Stimulated activated CD8-positive, alpha-beta memory T cell treated with anti-CD3 and anti-CD28 coated beads, Interleukin-4, amount 100 ng/mL, for 1 hour (primary cell): ENCODE measurements at regions not wholly inside any gene's neighbourhood (a gene's known extent, or its start where the extent isn't known, plus 50 kb on each side); places are given as distances from the start of the nearest gene placed in this dataset.

Experiments used
- DNase-seq, 2 donors: peaks; one replicate each; pipeline ENCODE4 v3.0.0-alpha.2; 2020; ENCODE audit warnings: low read depth in 2 of 2, low spot score in 1 of 2

DNA sequence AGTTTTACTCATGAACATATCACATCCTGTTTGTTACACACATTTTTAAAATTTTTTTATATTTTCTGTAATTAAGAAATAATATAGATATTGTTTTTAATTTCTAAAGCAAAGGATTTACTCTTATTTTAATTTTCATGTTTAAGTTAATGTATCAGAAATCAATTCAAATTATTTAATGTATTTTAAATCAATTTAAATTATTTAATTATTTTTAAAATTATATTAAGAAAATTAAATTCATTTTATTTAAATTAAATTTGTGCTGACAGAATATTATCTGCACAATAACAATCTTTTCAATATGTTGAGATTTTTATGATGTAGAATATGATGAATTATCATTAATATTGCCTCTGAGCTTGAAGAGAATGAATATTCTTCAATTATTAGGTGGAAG is 681.2 kb upstream of the ALCAM start:
- DNase-seq, result no peak

GRCh38 chr3:104687362-104687761 is 679.3 kb upstream of the ALCAM start:
- DNase-seq, result no peak

DNA sequence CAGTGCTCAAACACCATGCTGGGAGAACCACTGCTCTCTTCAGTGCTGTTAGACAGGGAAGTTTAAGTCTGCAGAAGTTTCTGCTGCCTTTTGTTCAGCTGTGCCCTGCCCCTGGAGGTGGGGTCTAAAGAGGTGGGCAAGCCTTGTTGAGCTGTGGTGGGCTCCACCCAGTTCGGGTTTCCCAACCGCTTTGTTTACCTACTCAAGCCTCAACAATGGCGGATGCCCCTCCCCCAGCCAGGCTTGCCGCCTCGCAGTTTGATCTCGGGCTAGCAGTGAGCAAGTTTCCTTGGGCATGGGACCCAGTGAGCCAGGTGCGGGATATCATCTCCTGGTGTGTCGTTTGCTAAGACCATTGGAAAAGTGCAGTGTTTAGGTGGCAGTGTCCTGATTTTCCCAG is 670.2 kb upstream of the ALCAM start:
- no peak for DNase-seq

GRCh38 chr3:104711406-104711805 is 655.3 kb upstream of the ALCAM start:
- no peak for DNase-seq

GRCh38 chr3:104715972-104716371 is 650.7 kb upstream of the ALCAM start:
- no peak for DNase-seq

- no peak for DNase-seq
Measured at GRCh38 chr3:104717828-104718196, 648.9 kb upstream of the ALCAM start.

GRCh38 chr3:104723000-104723399 is 643.7 kb upstream of the ALCAM start:
- DNase-seq, result no peak

DNA sequence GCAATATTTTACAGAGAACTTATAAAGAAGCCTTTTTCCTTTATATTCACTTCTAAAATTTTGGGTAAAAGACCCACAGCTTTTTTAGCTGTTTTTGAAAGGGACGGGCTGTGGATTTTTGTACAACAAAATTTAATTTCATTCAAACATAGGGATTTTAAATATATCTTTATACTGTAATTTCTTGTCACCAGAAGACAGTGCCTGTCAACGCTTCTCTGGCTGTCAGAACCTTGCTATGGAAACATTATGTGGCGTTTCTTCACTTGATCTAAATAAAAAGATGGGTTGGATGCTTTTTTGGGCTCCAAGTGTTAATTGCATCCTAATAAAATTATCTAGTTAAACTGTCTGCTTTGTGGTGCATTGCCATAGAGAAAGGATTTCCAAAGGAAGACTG is 635.6 kb upstream of the ALCAM start:
- no peak for DNase-seq

GRCh38 chr3:104734627-104735026 is 632.1 kb upstream of the ALCAM start:
- DNase-seq, result no peak

DNA sequence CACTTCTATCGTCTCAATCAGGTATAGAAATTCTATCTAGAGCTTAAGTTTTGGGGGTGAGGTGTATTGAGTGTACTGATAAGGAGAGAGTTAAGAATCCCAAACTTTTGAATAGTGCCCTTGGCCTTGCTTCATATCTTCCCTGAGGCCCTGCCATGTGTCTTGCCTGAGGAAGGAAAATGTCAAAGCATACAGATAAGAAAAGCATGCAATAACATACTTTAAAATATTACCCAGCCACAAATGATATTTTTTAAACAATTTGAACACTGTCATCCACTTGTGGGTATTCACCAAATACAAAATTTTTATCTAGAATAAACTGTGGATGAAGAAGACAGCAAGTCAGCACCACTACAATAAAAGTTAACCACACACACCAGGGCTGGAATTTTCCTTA is 631.0 kb upstream of the ALCAM start:
- no peak for DNase-seq

- DNase-seq, result no peak
Measured at GRCh38 chr3:104738271-104738670, 628.4 kb upstream of the ALCAM start.

DNA sequence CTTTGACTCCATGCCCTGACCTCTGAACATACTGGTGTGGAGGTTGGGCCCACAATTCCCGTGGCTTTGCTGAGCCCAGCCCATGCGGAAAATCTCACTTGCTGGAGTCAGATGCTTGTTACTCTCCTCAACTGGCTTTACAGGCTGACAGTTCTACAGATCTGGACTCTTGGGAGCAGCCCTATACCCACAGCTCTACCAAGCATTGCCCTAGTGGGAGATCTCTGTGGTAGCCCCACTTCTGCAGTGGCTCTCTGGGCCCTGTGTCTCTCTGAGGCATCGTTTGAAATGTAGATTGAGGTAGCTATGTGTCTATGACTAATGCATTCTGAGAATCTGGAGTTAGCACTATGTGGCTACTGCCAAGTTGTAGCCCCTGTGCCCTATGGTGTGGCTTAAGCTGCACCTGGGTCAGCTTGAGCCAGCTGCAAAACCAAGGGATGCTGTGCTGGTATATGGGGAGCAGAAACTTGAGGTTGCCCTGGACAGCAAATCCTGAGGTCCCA is 625.8 kb upstream of the ALCAM start:
- no peak for DNase-seq

GRCh38 chr3:104742044-104742443 is 624.7 kb upstream of the ALCAM start:
- DNase-seq, result no peak

GRCh38 chr3:104745313-104745712 is 621.4 kb upstream of the ALCAM start:
- no peak for DNase-seq

DNA sequence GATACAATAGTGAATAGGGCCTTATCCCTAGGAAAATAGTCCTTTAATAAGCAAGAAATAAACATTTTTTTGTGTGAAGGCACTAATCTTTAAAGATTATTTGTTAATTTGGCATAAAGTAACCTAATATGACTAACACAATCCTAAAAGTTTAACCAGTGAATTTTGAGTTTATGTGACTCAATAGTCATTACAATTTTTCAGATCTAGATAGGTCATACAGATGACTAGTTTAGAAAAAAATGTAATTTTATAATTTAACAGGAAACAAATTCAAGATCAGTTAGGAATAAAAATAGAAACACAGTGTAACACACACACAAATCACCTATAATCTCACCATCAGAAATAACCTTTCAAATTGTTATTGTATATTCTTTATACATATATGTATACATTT is 620.7 kb upstream of the ALCAM start:
- no peak for DNase-seq

GRCh38 chr3:104750581-104750980 is 616.1 kb upstream of the ALCAM start:
- no peak for DNase-seq

- DNase-seq, result no peak
Measured at GRCh38 chr3:104755791-104756190, 610.9 kb upstream of the ALCAM start.

DNA sequence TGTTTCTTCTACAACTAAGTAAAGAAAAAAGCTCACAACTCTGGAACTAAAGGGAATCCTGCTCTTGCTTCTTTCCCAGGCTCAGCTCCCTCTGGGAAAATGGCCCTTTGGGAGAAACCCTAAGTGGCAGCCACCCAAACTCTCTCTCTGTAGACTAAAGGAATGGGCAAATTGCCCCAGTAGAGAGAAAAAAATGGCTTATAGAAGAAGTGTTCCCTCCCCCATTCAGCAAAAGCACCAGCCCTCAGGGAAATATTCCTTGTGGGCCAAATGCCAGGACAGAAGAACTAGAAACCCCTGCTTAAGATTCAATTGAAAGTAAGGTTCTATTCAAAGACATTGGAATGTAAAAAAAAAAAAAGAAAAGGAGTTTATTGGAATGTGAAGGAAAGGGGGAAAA is 603.7 kb upstream of the ALCAM start:
- no peak for DNase-seq

GRCh38 chr3:104764496-104764895 is 602.2 kb upstream of the ALCAM start:
- DNase-seq, result no peak

GRCh38 chr3:104768886-104769285 is 597.8 kb upstream of the ALCAM start:
- DNase-seq, result no peak

- DNase-seq, result no peak
Measured at GRCh38 chr3:104779324-104779723, 587.4 kb upstream of the ALCAM start.

GRCh38 chr3:104781112-104781511 is 585.6 kb upstream of the ALCAM start:
- no peak for DNase-seq

GRCh38 chr3:104785947-104786346 is 580.8 kb upstream of the ALCAM start:
- DNase-seq, result no peak

GRCh38 chr3:104787306-104787705 is 579.4 kb upstream of the ALCAM start:
- DNase-seq, result no peak
